LNCAP (cell line): ENCODE measurements at regions not wholly inside any gene's neighbourhood (a gene's known extent, or its start where the extent isn't known, plus 50 kb on each side); places are given as distances from the start of the nearest gene placed in this dataset.

Experiments used
- CTCF ChIP-seq: fragments of 450-650 bp; IDR thresholded peaks from 2 replicates; pipeline ENCODE4 v1.5.1; 2017; ENCODE audit warnings: mild to moderate bottlenecking

GRCh38 chr18:8928847-8929780 is 173.4 kb upstream of the NDUFV2 start:
- TF ChIP-seq CTCF, result no peak

- TF ChIP-seq CTCF, result no peak
Measured at GRCh38 chr18:8930990-8931616, 171.4 kb upstream of the NDUFV2 start.

- no peak for TF ChIP-seq CTCF
Measured at GRCh38 chr18:8932866-8933265, 169.6 kb upstream of the NDUFV2 start.

GRCh38 chr18:8933714-8934284 is 168.7 kb upstream of the NDUFV2 start:
- TF ChIP-seq CTCF, result no peak

GRCh38 chr18:8936619-8937018 is 165.9 kb upstream of the NDUFV2 start:
- no peak for TF ChIP-seq CTCF

- TF ChIP-seq CTCF, result no peak
Measured at GRCh38 chr18:8937160-8938094, 165.1 kb upstream of the NDUFV2 start.

GRCh38 chr18:8938817-8939216 is 163.7 kb upstream of the NDUFV2 start:
- TF ChIP-seq CTCF, result no peak
